Neural progenitor cell (in vitro differentiated cells): ENCODE measurements at regions not wholly inside any gene's neighbourhood (a gene's known extent, or its start where the extent isn't known, plus 50 kb on each side); places are given as distances from the start of the nearest gene placed in this dataset.
A peak's percentile ranks its signal among the peaks of the same experiment; 100 is the strongest.

Source experiments
- DNase-seq: peaks from one replicate; pipeline ENCODE4 v3.0.0-alpha.2; 2016; ENCODE audit warnings: low spot score
- H2AFZ ChIP-seq: fragments of 200-600 bp; sonication (generic); replicated peaks from 2 replicates; pipeline ENCODE4 v1.6.1; 2016; ENCODE audit warnings: antibody characterized with exemption
- H3F3A ChIP-seq: fragments of 200-600 bp; sonication (generic); 2 replicates; pipeline ENCODE4 v1.6.1; 2016; ENCODE audit warnings: antibody characterized with exemption, low read depth
- H3K27ac ChIP-seq: fragments of 200-600 bp; sonication (generic); 2 replicates; pipeline ENCODE4 v1.5.1; 2016; ENCODE audit warnings: mild to moderate bottlenecking
- H3K27me3 ChIP-seq: fragments of 200-600 bp; sonication (generic); 2 replicates; pipeline ENCODE4 v1.6.1; 2016; ENCODE audit warnings: mild to moderate bottlenecking, moderate library complexity
- H3K36me3 ChIP-seq: fragments of 200-600 bp; sonication (generic); 2 replicates; pipeline ENCODE4 v1.5.1; 2016
- H3K4me1 ChIP-seq: fragments of 200-600 bp; sonication (generic); 2 replicates; pipeline ENCODE4 v1.6.1; 2016; ENCODE audit warnings: mixed run types
- H3K4me2 ChIP-seq: fragments of 200-600 bp; sonication (generic); 2 replicates; pipeline ENCODE4 v1.6.1; 2016
- H3K4me3 ChIP-seq: fragments of 200-600 bp; sonication (generic); 2 replicates; pipeline ENCODE4 v1.5.1; 2016
- H3K79me2 ChIP-seq: fragments of 200-600 bp; sonication (generic); 2 replicates; pipeline ENCODE4 v1.6.1; 2016; ENCODE audit warnings: low read depth
- H3K9ac ChIP-seq: fragments of 200-600 bp; sonication (generic); 2 replicates; pipeline ENCODE4 v1.6.1; 2016
- H3K9me3 ChIP-seq: fragments of 200-600 bp; sonication (generic); 2 replicates; pipeline ENCODE4 v1.5.1; 2016; ENCODE audit warnings: low read depth
- H4K20me1 ChIP-seq: fragments of 200-600 bp; sonication (generic); 2 replicates; pipeline ENCODE4 v1.6.1; 2016; ENCODE audit warnings: low read depth
- H3K27ac Mint-ChIP-seq: 3 replicates; pipeline ENCODE4 v1.8.0; 2021; ENCODE audit warnings: mixed read lengths
- H3K27me3 Mint-ChIP-seq: 2 replicates; pipeline ENCODE4 v1.8.0; 2022; ENCODE audit warnings: low read depth, mild to moderate bottlenecking, inconsistent platforms, moderate library complexity, mixed read lengths; ENCODE audit not compliant: insufficient read depth
- H3K36me3 Mint-ChIP-seq: 3 replicates; pipeline ENCODE4 v1.8.0; 2021; ENCODE audit warnings: mixed read lengths
- H3K4me1 Mint-ChIP-seq: 3 replicates; pipeline ENCODE4 v1.8.0; 2021; ENCODE audit warnings: mixed read lengths
- H3K4me3 Mint-ChIP-seq: 3 replicates; pipeline ENCODE4 v1.8.0; 2021; ENCODE audit warnings: mild to moderate bottlenecking, moderate library complexity, mixed read lengths
- H3K9me3 Mint-ChIP-seq: 3 replicates; pipeline ENCODE4 v1.8.0; 2020; ENCODE audit warnings: mixed read lengths
- CTCF ChIP-seq: fragments of 200-600 bp; sonication (generic); IDR thresholded peaks from 2 replicates; pipeline ENCODE4 v1.5.1; 2017; ENCODE audit warnings: antibody characterized with exemption, mild to moderate bottlenecking
- EZH2 ChIP-seq: fragments of 200-600 bp; sonication (generic); IDR thresholded peaks from 2 replicates; pipeline ENCODE4 v1.6.1; 2017; ENCODE audit warnings: antibody characterized with exemption, mild to moderate bottlenecking, moderate library complexity
- EZH2phosphoT487 ChIP-seq: fragments of 200-600 bp; sonication (generic); IDR thresholded peaks from 2 replicates; pipeline ENCODE4 v1.6.1; 2017; ENCODE audit warnings: antibody characterized with exemption

- TF ChIP-seq EZH2, result no peak
- TF ChIP-seq CTCF, result no peak
- Histone ChIP-seq H3K79me2 (no peaks in the 10 kb centered on the region), H4K20me1 (no peaks in the 10 kb centered on the region), H3K4me3 (no peak overlapping the region), H3K9me3 (no peaks in the 10 kb centered on the region), H3K27ac (no peak overlapping the region), H3K27me3 (no peaks in the 10 kb centered on the region), H2AFZ (no peak overlapping the region), H3K4me1 (no peaks in the 10 kb centered on the region), H3K36me3 (no peaks in the 10 kb centered on the region), H3K4me2 (no peak overlapping the region), H3K9ac (no peak overlapping the region), H3F3A (no peaks in the 10 kb centered on the region)
- H3K4me3 Mint-ChIP-seq, result no peak overlapping the region
- H3K27me3 Mint-ChIP-seq, result peaks cover 4% of the 10 kb centered on the region
- peaks cover 17% of the 10 kb centered on the region for H3K4me1 Mint-ChIP-seq
- no peaks in the 10 kb centered on the region for H3K36me3 Mint-ChIP-seq
- DNase-seq, result no peak
- H3K9me3 Mint-ChIP-seq, result no peaks in the 10 kb centered on the region
- H3K27ac Mint-ChIP-seq, result no peak overlapping the region
These were observed 292.3 kb downstream of the TLE3 start for GRCh38 chr15:69805248-69805953.

- H3K27me3 ChIP-seq, result no peaks in the 10 kb centered on the region
- no peaks in the 10 kb centered on the region for H3K79me2 ChIP-seq
- no peak overlapping the region for H2AFZ ChIP-seq
- Mint-ChIP-seq H3K36me3 (no peaks in the 10 kb centered on the region), H3K4me3 (no peak overlapping the region), H3K4me1 (peaks cover 22% of the 10 kb centered on the region), H3K9me3 (no peaks in the 10 kb centered on the region), H3K27ac (peak overlapping the region; percentile 23), H3K27me3 (peaks cover 4% of the 10 kb centered on the region)
- no peaks in the 10 kb centered on the region for H4K20me1 ChIP-seq
- no peak for DNase-seq
- no peak overlapping the region for H3K9ac ChIP-seq
- H3K4me3 ChIP-seq, result no peak overlapping the region
- H3K9me3 ChIP-seq, result no peaks in the 10 kb centered on the region
- no peaks in the 10 kb centered on the region for H3F3A ChIP-seq
- TF ChIP-seq EZH2 (no peak), CTCF (no peak), EZH2phosphoT487 (no peak)
- no peak overlapping the region for H3K4me2 ChIP-seq
- H3K27ac ChIP-seq, result no peak overlapping the region
- no peaks in the 10 kb centered on the region for H3K4me1 ChIP-seq
- H3K36me3 ChIP-seq, result no peaks in the 10 kb centered on the region
These were observed 291.3 kb downstream of the TLE3 start for GRCh38 chr15:69806287-69806915.

- DNase-seq, result no peak
- H3K27me3 Mint-ChIP-seq, result peaks cover 2% of the 10 kb centered on the region
- no peak overlapping the region for H3K4me2 ChIP-seq
These were observed 290.0 kb downstream of the TLE3 start for GRCh38 chr15:69807721-69808120.

GRCh38 chr15:69808756-69809155 lies 289.0 kb downstream of the TLE3 start:
- peaks cover 5% of the 10 kb centered on the region for H3K27me3 Mint-ChIP-seq
- Histone ChIP-seq H3K27ac (no peak overlapping the region), H3K4me2 (no peak overlapping the region), H2AFZ (no peak overlapping the region), H3K9ac (no peak overlapping the region), H3F3A (no peaks in the 10 kb centered on the region), H3K79me2 (no peaks in the 10 kb centered on the region), H3K27me3 (no peaks in the 10 kb centered on the region), H3K4me1 (peaks cover 4% of the 10 kb centered on the region), H3K36me3 (no peaks in the 10 kb centered on the region), H4K20me1 (no peaks in the 10 kb centered on the region), H3K4me3 (no peak overlapping the region), H3K9me3 (no peaks in the 10 kb centered on the region)
- DNase-seq, result no peak
- H3K4me3 Mint-ChIP-seq, result no peak overlapping the region
- peaks cover 19% of the 10 kb centered on the region for H3K4me1 Mint-ChIP-seq
- no peaks in the 10 kb centered on the region for H3K36me3 Mint-ChIP-seq
- TF ChIP-seq EZH2 (no peak), EZH2phosphoT487 (no peak), CTCF (no peak)
- peak overlapping the region; percentile 82 for H3K27ac Mint-ChIP-seq
- no peaks in the 10 kb centered on the region for H3K9me3 Mint-ChIP-seq

More at GRCh38 chr15:69807721-69808120, 290.0 kb downstream of the TLE3 start:
- H3K4me3 Mint-ChIP-seq, result no peak overlapping the region
- no peaks in the 10 kb centered on the region for H3K9me3 Mint-ChIP-seq
- Histone ChIP-seq H3K4me1 (no peaks in the 10 kb centered on the region), H3K36me3 (no peaks in the 10 kb centered on the region), H3K4me3 (no peak overlapping the region), H3K9me3 (no peaks in the 10 kb centered on the region), H3K27ac (no peak overlapping the region), H2AFZ (no peak overlapping the region), H3K9ac (no peak overlapping the region), H4K20me1 (no peaks in the 10 kb centered on the region), H3F3A (no peaks in the 10 kb centered on the region), H3K27me3 (no peaks in the 10 kb centered on the region), H3K79me2 (no peaks in the 10 kb centered on the region)
- peaks cover 14% of the 10 kb centered on the region for H3K4me1 Mint-ChIP-seq
- TF ChIP-seq EZH2phosphoT487 (no peak), EZH2 (no peak)
- H3K27ac Mint-ChIP-seq, result no peak overlapping the region
- H3K36me3 Mint-ChIP-seq, result no peaks in the 10 kb centered on the region
